Stimulated activated CD4-positive, alpha-beta T cell treated with anti-CD3 and anti-CD28 coated beads, TNF-alpha, amount 100 ng/mL, for 1 hour (primary cell): ENCODE measurements at regions not wholly inside any gene's neighbourhood (a gene's known extent, or its start where the extent isn't known, plus 50 kb on each side); places are given as distances from the start of the nearest gene placed in this dataset.

Source experiments
- DNase-seq, 3 donors: peaks; one replicate each; pipeline ENCODE4 v3.0.0-alpha.2; 2020; ENCODE audit warnings: low read depth in 3 of 3, low spot score in 1 of 3

DNA sequence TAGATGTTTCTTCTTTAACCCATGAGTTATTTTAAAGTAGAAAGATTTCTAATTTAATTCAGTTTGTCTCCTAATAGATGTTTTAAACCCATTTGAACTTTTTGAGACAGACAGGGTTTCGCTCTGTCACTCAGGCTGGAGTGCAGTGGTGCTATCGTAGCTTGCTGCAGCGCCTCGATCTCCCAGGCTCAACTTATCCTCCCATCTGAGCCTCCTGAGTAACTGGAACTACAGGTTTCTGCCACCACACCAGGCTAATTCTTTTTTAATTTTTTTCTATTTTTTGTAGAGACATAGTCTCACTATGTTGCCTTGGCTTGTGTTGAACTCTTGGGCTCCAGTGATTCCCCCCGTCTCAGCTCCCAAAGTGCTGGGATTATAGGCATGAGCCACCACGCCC lies 53.0 kb upstream of the RAB18 start:
- no peak for DNase-seq

DNA sequence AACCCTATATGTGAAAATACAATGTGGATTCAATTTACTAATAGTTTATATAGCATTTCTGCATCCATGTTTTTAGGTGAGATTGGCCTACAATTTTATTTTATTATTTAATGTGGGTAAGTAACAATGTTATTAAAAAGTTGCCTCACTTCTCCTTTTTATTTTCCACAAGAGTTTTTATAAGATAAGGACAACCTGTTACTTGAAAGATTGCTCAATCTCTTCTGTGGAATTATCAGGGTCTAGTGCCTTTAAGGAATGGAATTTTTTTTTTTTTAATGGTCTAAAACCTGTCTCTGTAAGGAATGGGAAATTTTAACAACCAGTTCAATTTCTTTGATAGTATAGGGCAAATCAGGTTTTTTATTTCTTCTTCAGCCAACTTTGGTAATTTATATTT lies 53.9 kb upstream of the RAB18 start:
- DNase-seq = no peak

GRCh38 chr10:27449571-27449970 lies 54.5 kb upstream of the RAB18 start:
- no peak for DNase-seq

DNA sequence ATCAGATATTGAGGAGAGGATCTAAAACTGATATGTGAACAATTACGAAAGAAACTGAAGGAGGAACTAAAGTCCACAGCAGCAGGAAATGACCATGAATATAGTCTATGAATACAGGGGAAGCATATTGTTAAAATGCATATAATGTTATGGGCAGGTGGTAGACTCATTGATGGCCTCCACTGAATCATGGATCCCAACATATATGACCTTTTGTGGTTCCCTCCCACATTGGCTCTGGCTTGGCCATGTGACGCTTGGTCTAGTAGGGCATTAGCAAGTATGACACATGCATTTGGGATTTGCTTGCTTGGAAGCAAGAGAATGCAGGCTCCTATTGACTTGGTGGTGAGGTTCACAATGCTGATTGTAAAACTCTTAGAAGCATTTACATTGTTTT lies 55.2 kb upstream of the RAB18 start:
- DNase-seq = no peak

GRCh38 chr10:27447540-27447939 lies 56.6 kb upstream of the RAB18 start:
- DNase-seq = no peak

DNA sequence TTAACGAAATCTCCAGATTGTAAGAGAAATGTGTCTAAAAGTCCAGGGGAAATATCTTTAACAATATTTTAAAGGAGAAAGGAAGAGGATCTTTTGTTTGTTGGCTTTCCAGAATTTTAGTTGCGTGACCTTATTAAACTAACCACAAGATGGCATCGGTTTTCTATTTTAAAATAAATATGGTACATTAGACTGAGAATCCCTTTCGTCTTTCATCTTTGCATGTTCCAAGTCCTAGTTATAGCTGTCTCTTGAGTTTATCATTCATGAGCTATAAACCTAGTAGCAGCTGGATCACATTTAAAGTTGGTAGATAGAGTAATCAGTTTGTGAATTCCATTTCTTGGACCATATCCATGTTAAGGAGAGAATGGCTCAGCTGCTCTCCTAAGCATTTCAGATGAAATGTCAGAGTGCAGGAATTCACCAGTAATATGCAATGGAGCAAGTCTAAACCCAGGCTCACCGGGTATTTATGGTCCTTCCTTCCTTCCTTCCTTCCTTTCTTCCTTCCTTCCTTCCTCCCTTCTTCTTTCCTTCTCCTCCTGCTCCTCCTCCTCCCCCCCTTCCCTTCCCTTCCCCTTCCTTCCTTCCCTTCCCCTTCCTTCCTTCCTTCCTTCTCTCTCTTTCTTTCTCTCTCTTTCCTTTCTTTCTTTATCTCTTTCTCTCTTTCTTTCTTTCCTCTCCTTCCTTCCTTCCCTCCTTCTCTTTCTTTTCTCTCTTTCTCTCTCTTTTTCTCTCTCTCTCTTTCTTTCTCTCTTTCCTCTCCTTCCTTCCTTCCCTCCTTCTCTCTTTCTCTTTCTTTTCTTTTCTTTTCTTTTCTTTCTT lies 57.8 kb upstream of the RAB18 start:
- no peak for DNase-seq

- no peak for DNase-seq
These were observed 59.0 kb upstream of the RAB18 start for GRCh38 chr10:27445070-27445469.

DNA sequence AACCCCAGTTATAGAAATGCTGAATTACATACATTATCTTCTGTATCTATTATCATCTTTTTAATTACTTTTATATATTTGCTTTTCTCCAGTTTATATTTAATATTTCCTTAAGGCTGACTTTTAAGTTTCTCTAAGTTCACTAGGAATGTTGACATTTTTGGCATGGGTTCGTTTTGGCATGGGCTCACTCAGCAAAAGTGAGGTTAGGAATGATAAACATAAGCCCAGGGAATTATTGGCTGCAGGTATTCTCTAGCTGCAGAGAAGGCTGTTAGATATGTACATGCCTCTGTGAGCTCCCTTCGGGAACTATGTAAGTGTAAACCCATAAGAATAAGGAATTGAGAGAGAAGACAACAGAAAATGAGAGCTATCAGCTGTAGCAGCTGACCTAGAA lies 63.6 kb upstream of the RAB18 start:
- DNase-seq = no peak

DNA sequence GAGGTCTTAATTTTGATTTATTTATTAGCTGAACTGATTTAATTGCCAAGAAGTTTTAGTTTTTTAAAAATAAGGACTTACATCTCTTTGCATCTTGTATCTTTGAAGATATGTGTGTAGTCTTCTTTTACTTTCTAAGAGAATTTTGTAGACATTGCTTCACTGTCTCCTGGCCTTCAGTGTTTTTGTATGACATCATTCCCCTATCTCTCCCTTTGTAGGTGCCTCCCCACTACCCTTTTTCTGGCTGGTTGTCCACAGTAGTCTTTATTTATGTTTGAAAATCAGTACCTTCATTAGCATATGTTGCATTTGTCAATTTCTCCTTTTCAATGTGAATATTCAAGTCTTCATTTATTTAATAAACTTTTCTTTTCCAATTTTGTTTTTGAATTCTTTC lies 64.1 kb upstream of the RAB18 start:
- no peak for DNase-seq

- no peak for DNase-seq
These were observed 65.0 kb upstream of the RAB18 start for GRCh38 chr10:27439101-27439500.

DNA sequence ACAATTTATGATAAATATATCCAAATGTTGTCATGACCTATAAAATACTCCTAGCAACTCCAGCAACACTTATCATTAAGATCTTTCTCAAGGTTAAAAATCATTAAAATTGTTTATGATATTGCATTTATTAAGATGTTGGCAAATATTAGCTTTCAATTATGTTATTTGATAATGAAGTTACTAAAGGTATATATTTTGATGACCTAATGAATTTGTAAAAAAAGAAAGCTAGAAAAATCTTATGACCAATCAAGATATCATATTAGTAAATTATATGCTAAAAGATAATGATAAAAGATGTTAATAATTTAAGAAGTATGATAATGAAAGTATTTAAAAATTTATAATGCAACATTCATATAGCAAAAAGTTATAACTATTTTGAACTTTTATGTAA lies 66.3 kb upstream of the RAB18 start:
- no peak for DNase-seq

DNA sequence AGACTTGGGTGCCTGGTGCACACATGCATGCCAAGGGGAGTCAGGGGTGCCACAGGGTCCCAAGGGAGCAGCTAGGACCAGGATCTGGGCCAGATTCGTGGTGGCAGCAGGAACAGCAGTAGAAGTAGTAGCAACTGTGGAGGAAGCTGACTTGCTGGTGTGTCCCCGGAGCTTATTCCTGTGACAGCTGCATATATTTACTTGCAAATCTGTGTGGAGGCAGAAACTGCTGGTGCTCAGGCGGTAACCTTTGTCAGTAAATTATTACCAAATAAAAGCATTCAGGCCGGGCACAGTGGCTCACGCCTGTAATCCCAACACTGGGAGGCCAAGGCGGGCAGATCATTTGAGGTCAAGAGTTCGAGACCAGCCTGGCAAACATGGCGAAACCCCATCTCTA lies 67.4 kb upstream of the RAB18 start:
- no peak for DNase-seq

DNA sequence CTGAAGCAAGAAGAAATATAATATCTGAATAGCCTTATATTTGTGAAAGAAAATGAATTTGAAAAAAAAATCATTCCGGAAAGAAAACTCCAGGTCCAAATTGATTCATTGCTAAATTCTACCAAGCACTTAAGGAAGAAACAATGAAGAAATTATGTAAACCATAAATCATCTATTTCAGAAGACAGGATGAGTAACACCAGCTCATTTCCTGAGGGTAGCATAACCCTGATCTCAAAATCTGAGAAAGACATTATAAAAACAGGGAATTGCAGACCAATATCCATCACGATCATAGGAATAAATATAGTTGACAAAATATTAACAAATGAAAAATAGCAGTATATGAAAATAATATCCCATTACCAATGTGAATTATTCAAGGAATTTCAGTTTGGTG lies 70.1 kb upstream of the RAB18 start:
- no peak for DNase-seq

DNA sequence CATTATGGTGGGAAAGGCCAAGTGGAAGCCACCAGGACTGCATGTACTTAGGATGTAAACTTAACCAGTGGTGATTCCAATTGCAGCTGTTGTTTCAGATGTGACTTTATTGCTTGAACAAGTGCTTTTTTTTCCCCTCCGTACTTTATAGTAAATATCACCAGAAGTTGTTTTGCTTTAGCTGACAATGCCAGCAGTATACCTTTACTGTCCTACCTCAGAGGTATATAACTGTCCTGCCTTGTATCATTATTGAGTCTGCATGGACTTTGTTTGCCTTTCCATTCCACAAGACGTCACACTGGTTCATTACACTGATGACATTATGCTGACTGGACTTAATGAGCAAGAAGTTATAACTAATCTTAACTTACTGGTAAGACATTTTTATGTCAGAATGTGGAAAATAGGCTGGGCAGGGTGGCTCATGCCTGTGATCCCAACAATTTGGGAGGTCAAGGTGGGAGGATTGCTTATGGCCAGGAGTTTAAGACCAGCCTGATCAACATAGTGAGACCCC lies 77.1 kb upstream of the RAB18 start:
- no peak for DNase-seq

DNA sequence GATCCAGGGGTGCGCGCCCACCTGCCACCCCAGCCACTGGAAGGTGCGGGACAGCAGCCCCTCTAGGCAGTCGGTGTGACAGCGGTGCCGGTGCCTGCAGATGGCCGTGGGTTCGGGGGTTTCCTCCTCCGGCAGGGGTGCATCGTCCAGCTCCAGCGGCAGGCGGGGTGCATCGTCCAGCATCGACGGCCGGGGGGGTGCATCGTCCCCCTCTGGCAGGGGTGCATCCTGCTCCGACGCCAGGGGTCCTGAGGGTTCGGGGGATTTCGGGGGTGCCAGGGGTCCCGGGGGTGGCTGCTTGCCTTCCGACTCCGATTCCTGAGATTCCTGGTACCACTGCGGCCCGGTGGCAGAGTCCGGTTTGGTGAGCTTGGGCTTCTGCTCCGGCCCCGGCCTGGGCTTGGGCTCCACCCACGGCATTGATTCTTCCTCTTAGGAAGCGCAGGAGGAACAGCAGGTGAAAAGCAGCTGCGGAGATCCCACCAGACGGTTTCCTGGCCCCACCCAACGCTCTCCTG lies 90.2 kb upstream of the RAB18 start:
- DNase-seq = no peak

GRCh38 chr10:27413387-27413786 lies 90.7 kb upstream of the RAB18 start:
- DNase-seq = no peak

GRCh38 chr10:27410153-27410552 lies 94.0 kb upstream of the RAB18 start:
- no peak for DNase-seq

GRCh38 chr10:27407271-27407670 lies 96.8 kb upstream of the RAB18 start:
- DNase-seq = no peak

- no peak for DNase-seq
These were observed 104.2 kb upstream of the RAB18 start for GRCh38 chr10:27399871-27400270.

DNA sequence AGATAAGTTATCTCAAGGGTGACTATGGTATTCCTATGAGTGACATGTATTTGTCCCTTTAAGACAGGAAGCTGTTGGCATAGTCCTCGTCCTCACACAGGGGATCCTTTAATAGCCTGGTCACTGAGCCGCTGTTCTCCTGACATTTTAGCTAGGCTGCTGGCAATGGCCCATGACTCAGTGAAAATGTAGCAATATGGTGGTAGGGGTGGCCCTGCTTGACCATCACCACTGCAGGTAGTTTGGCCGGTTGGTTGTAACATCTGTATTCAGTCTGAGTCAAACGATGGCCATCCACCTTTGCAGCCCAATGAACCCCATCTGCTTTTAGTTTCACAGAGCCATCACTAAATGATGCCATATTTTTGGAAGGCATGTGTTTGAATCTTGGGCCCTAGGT lies 110.1 kb upstream of the RAB18 start:
- no peak for DNase-seq

DNA sequence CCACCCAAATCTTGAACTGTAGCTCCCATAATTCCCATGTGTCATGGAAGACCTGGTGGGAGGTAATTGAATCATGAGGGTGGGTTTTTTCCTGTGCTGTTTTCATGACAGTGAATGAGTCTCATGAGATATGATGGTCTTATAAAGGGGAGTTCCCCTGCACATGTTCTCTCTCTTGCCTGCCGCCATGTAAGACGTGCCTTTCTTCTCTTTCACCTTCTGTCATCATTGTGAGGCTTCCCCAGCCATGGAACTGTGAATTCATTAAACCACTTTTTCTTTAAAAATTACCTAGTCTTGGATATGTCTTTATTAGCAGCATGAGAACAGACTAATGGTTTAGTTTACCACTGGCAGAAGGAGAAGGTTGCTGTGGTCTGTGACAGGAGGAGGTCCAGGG lies 111.5 kb upstream of the RAB18 start:
- no peak for DNase-seq

DNA sequence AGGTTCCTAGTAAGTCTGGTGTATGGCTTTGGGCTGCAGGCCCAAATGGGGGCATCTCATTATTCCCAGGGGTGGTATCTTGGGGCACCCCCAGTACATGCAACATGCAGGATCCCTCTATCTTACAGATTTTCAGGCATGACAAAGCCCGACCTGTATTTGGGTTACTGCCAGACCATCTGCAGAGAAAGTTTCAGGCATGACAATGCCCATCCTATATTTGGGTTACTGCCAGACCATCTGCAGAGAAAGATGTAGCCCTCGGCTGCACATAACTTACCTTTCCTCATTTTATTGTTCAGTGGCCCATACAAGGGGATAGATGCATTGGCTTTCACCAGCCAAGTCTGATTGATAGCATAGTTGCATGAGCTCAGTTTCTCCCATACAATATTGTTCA lies 112.2 kb upstream of the RAB18 start:
- DNase-seq = no peak

DNA sequence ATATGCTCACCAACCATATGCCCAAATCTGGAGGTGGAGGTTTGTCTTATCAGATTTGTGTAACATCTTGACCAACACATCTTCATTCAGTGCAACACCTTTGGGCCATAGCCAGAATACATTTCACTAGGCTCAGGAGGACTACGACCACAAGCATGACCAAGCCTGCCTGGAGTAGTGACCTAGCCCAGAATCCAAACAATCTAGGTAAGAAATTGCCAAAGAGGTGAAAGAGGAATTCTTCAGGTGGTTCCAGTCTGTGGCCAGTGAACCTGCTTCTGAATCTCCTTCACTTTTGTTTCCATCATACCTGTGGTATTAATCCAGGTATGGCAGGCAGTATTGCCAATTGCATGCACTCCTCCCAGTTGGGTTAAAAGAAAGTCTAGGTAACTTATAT lies 112.8 kb upstream of the RAB18 start:
- no peak for DNase-seq
